ENCODE measurements at regions not wholly inside any gene's neighbourhood (a gene's known extent, or its start where the extent isn't known, plus 50 kb on each side); places are given as distances from the start of the nearest gene placed in this dataset.

- no peak for DNase-seq
These were observed 138.5 kb upstream of the QRFPR start for GRCh38 chr4:121519236-121519838.

GRCh38 chr4:121517241-121517640 lies 136.4 kb upstream of the QRFPR start:
- no peak for DNase-seq

GRCh38 chr4:121514443-121514842 lies 133.6 kb upstream of the QRFPR start:
- DNase-seq = no peak

- no peak for DNase-seq
These were observed 129.6 kb upstream of the QRFPR start for GRCh38 chr4:121510341-121510874.

- no peak for DNase-seq
These were observed 104.5 kb upstream of the QRFPR start for GRCh38 chr4:121485190-121485804.

- DNase-seq = peak; percentile 19
These were observed 103.8 kb upstream of the QRFPR start for GRCh38 chr4:121484633-121485032.

- no peak for DNase-seq
These were observed 99.0 kb upstream of the QRFPR start for GRCh38 chr4:121479808-121480207.

- DNase-seq = no peak
These were observed 96.7 kb upstream of the QRFPR start for GRCh38 chr4:121477480-121477879.

GRCh38 chr4:121477079-121477478 lies 96.3 kb upstream of the QRFPR start:
- DNase-seq = no peak

- no peak for DNase-seq
These were observed 92.3 kb upstream of the QRFPR start for GRCh38 chr4:121472937-121473721.

GRCh38 chr4:121464854-121465253 lies 84.0 kb upstream of the QRFPR start:
- no peak for DNase-seq

- DNase-seq = peak; percentile 54
These were observed 81.9 kb upstream of the QRFPR start for GRCh38 chr4:121462660-121463261.

GRCh38 chr4:121459026-121459425 lies 78.2 kb upstream of the QRFPR start:
- no peak for DNase-seq

- no peak for DNase-seq
These were observed 76.6 kb upstream of the QRFPR start for GRCh38 chr4:121457278-121457875.

- no peak for DNase-seq
These were observed 74.5 kb upstream of the QRFPR start for GRCh38 chr4:121455285-121455684.

- no peak for DNase-seq
These were observed 73.6 kb upstream of the QRFPR start for GRCh38 chr4:121454251-121454979.

- no peak for DNase-seq
These were observed 70.5 kb upstream of the QRFPR start for GRCh38 chr4:121451310-121451709.

- no peak for DNase-seq
These were observed 68.6 kb upstream of the QRFPR start for GRCh38 chr4:121449416-121449815.

GRCh38 chr4:121448231-121448630 lies 67.4 kb upstream of the QRFPR start:
- DNase-seq = no peak

GRCh38 chr4:121439669-121440068 lies 58.9 kb upstream of the QRFPR start:
- DNase-seq = no peak
